H1 (cell line): ENCODE measurements at regions not wholly inside any gene's neighbourhood (a gene's known extent, or its start where the extent isn't known, plus 50 kb on each side); places are given as distances from the start of the nearest gene placed in this dataset.

Experiments
- CTCF ChIA-PET: fragments of 300-600 bp; sonication (Branson Sonifier 250); formaldehyde crosslinking; loops from one replicate; lab custom pipeline; 2021; ENCODE audit not compliant: partially characterized antibody; lab: Charles Lee
- POLR2A ChIA-PET: fragments of 300-600 bp; sonication (Branson Sonifier 250); formaldehyde crosslinking; loops from one replicate; lab custom pipeline; 2021; ENCODE audit warnings: inconsistent platforms; ENCODE audit not compliant: partially characterized antibody; lab: Charles Lee
- DNase-seq, 2 experiments: peaks; one replicate each; pipeline versions ENCODE4 v3.0.0 to v3.0.0-alpha.2; 2010 to 2022; ENCODE audit warnings: low spot score in 2 of 2, low read depth in 1 of 2, mixed read lengths in 1 of 2
- FAIRE-seq: peaks from 2 replicates; lab custom pipeline; 2011; peaks lifted over from hg19 to GRCh38; lab: Jason Lieb, UNC
- H2AFZ ChIP-seq: 2 replicates; pipeline ENCODE4 v1.8.1; 2012; ENCODE audit warnings: low read length, inconsistent platforms
- H2AK5ac ChIP-seq: 2 replicates; pipeline ENCODE4 v1.6.1; 2013; ENCODE audit warnings: low read depth, low read length
- H2BK120ac ChIP-seq: replicated peaks from 2 replicates; pipeline ENCODE3; 2013; ENCODE audit warnings: low read depth, low read length, inconsistent platforms
- H2BK12ac ChIP-seq: 2 replicates; pipeline ENCODE4 v1.6.1; 2013; ENCODE audit warnings: low read depth, low read length
- H2BK15ac ChIP-seq: 2 replicates; pipeline ENCODE4 v1.6.1; 2013; ENCODE audit warnings: low read length
- H2BK20ac ChIP-seq: 2 replicates; pipeline ENCODE4 v1.6.1; 2013; ENCODE audit warnings: low read length
- H2BK5ac ChIP-seq: 2 replicates; pipeline ENCODE4 v1.6.1; 2013; ENCODE audit warnings: low read depth, low read length
- H3K14ac ChIP-seq: 2 replicates; pipeline ENCODE4 v1.6.1; 2013; ENCODE audit warnings: inconsistent platforms; ENCODE audit not compliant: insufficient read length
- H3K18ac ChIP-seq: 2 replicates; pipeline ENCODE4 v1.6.1; 2013; ENCODE audit warnings: low read length; ENCODE audit errors: extremely low read depth
- H3K23ac ChIP-seq: 2 replicates; pipeline ENCODE4 v1.6.1; 2013; ENCODE audit warnings: inconsistent platforms; ENCODE audit not compliant: insufficient read length
- H3K23me2 ChIP-seq: 2 replicates; pipeline ENCODE4 v1.6.1; 2013; ENCODE audit warnings: low read depth, low read length
- H3K27ac ChIP-seq: 2 replicates; pipeline ENCODE4 v1.6.1; 2011; ENCODE audit warnings: low read depth, low read length, inconsistent platforms
- H3K27me3 ChIP-seq, 4 experiments: replicated peaks in 1 of 4; 1 replicate in 1 of 4; 2 replicates in 3 of 4; pipeline versions ENCODE4 v1.6.1 to v1.8.1; 2011 to 2013; ENCODE audit warnings: low read length in 3 of 4, mild to moderate bottlenecking in 3 of 4, inconsistent platforms in 2 of 4, mixed read lengths in 2 of 4, moderate library complexity in 1 of 4; ENCODE audit not compliant: control insufficient read depth in 3 of 4, insufficient read depth in 3 of 4; ENCODE audit errors: extremely low read depth in 1 of 4
- H3K36me3 ChIP-seq, 4 experiments: 2 replicates each; pipeline versions ENCODE4 v1.6.1 to v1.8.1; 2011 to 2013; ENCODE audit warnings: mild to moderate bottlenecking in 4 of 4, low read length in 3 of 4, moderate library complexity in 2 of 4, control low read depth in 1 of 4, inconsistent platforms in 1 of 4; ENCODE audit not compliant: insufficient read depth in 4 of 4, control insufficient read depth in 2 of 4
- H3K4ac ChIP-seq: replicated peaks from 2 replicates; pipeline ENCODE3; 2013; ENCODE audit warnings: low read length, low read depth, mixed read lengths, inconsistent platforms; ENCODE audit not compliant: insufficient read length
- H3K4me1 ChIP-seq, 4 experiments: replicated peaks in 1 of 4; 1 replicate in 1 of 4; 2 replicates in 3 of 4; pipeline versions ENCODE4 v1.6.1 to v1.8.1; 2011 to 2013; ENCODE audit warnings: low read length in 3 of 4, inconsistent platforms in 2 of 4, mixed read lengths in 1 of 4; ENCODE audit not compliant: insufficient read depth in 4 of 4, control insufficient read depth in 3 of 4
- H3K4me2 ChIP-seq, 2 experiments: 2 replicates each; pipeline versions ENCODE4 v1.6.1 to v1.8.1; 2011 to 2013; ENCODE audit warnings: low read depth in 2 of 2, low read length in 2 of 2, control low read depth in 1 of 2, inconsistent platforms in 1 of 2, mild to moderate bottlenecking in 1 of 2; ENCODE audit not compliant: insufficient read depth in 1 of 2
- H3K4me3 ChIP-seq, 4 experiments: fragments of 200-600, 300-600 bp in 1 of 4; sonication (generic), shearing (Covaris generic), sonication (Bioruptor Twin) in 1 of 4; 2 replicates each; pipeline versions ENCODE4 v1.5.1 to v1.8.1; 2011 to 2016; ENCODE audit warnings: low read length in 4 of 4, low read depth in 3 of 4, control low read depth in 2 of 4, inconsistent platforms in 2 of 4, mild to moderate bottlenecking in 2 of 4, mixed read lengths in 1 of 4, moderate library complexity in 1 of 4; ENCODE audit not compliant: insufficient read depth in 2 of 4; ENCODE audit errors: extremely low read depth in 1 of 4
- H3K56ac ChIP-seq: replicated peaks from 2 replicates; pipeline ENCODE3; 2013; ENCODE audit warnings: low read depth, mild to moderate bottlenecking, mixed read lengths, low read length, inconsistent platforms; ENCODE audit not compliant: insufficient read length
- H3K79me1 ChIP-seq: 2 replicates; pipeline ENCODE4 v1.6.1; 2013; ENCODE audit warnings: low read depth, low read length, control low read depth
- H3K79me2 ChIP-seq, 2 experiments: 2 replicates each; pipeline versions ENCODE4 v1.6.1 to v1.8.1; 2012 to 2013; ENCODE audit warnings: low read length in 2 of 2, mild to moderate bottlenecking in 2 of 2, inconsistent platforms in 1 of 2; ENCODE audit not compliant: insufficient read depth in 2 of 2, control insufficient read depth in 1 of 2
- H3K9ac ChIP-seq, 4 experiments: replicated peaks in 1 of 4; 1 replicate in 1 of 4; 2 replicates in 3 of 4; pipeline versions ENCODE4 v1.6.1 to v1.8.1; 2011 to 2013; ENCODE audit warnings: low read depth in 3 of 4, low read length in 3 of 4, control low read depth in 2 of 4, mild to moderate bottlenecking in 2 of 4, moderate library complexity in 2 of 4, inconsistent platforms in 1 of 4; ENCODE audit errors: extremely low read depth in 1 of 4
- H3K9me3 ChIP-seq, 2 experiments: 2 replicates each; pipeline versions ENCODE4 v1.6.1 to v1.8.1; 2012 to 2013; ENCODE audit warnings: mild to moderate bottlenecking in 2 of 2, moderate library complexity in 2 of 2, control low read depth in 1 of 2, inconsistent platforms in 1 of 2, low read depth in 1 of 2, low read length in 1 of 2, mixed read lengths in 1 of 2; ENCODE audit not compliant: insufficient read depth in 2 of 2
- H4K20me1 ChIP-seq, 2 experiments: replicated peaks in 1 of 2; 2 replicates each; pipeline versions ENCODE3 to v1.8.1; 2011 to 2013; ENCODE audit warnings: inconsistent platforms in 2 of 2, low read length in 2 of 2, mild to moderate bottlenecking in 1 of 2; ENCODE audit not compliant: insufficient read depth in 2 of 2, control insufficient read depth in 1 of 2
- H4K5ac ChIP-seq: 2 replicates; pipeline ENCODE4 v1.6.1; 2013; ENCODE audit warnings: low read length, low read depth, mixed read lengths, inconsistent platforms; ENCODE audit not compliant: insufficient read length
- H4K8ac ChIP-seq: 2 replicates; pipeline ENCODE4 v1.8.0; 2013; ENCODE audit warnings: mild to moderate bottlenecking, moderate library complexity, low read length, inconsistent platforms; ENCODE audit not compliant: insufficient read depth; ENCODE audit errors: extremely low read depth
- H4K91ac ChIP-seq: replicated peaks from 2 replicates; pipeline ENCODE3; 2013; ENCODE audit warnings: low read length, mixed read lengths, inconsistent platforms; ENCODE audit not compliant: insufficient read length
- ASH2L ChIP-seq: fragments of 200-600, 300-600 bp; sonication (generic); IDR thresholded peaks from one replicate; pipeline ENCODE4 v1.7.1; 2017; ENCODE audit warnings: low read length
- WGBS, 2 experiments: shearing (Covaris generic) in 1 of 2; methylation state at CpG; one replicate each; pipeline versions ENCODE4 v1.1.6 to v1.1.7; 2013 to 2015; ENCODE audit warnings: low lambda C conversion rate in 2 of 2, mixed read lengths in 2 of 2, inconsistent platforms in 1 of 2, low coverage in 1 of 2, missing lambda C conversion rate in 1 of 2; ENCODE audit not compliant: insufficient replicate concordance in 2 of 2, insufficient coverage in 1 of 2, insufficient read length in 1 of 2; ENCODE audit errors: extremely low coverage in 1 of 2, missing lambda C conversion rate in 1 of 2; 5-methylcytosine and 5-hydroxymethylcytosine counted together

DNA sequence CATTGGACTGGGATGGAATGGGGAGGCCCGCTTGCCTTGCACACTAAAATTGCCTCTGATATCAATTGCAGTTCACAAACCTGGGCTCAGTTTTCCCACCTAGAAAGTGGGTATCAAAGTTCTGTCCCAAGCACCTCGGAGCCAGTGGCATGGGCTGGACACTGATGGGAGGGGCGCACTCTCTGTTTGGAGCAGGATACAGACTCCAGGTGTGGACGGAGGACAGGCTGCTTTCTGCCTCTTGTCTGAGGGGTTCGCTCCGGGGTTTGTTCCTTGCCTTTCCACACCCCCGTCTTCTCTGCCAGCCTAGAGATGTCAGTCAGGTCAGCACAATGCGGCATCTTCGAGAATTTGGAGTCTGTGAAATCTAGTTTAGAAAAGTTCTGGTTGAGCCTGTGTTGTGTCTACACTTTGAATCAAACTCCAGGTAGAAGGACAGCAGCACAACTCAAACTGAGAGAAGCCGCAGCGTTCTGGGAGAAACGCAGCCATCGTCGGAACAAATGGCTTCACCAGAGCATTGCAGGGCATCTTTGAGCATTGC, 141.9 kb downstream of the TEX29 start:
- no peak overlapping the region for H3K27ac ChIP-seq
- DNase-seq, result peak in 1 of 2 experiments; percentile 41
- no peak overlapping the region for H3K4me3 ChIP-seq
- no peak overlapping the region for H4K91ac ChIP-seq
- no peaks in the 10 kb centered on the region for H3K79me2 ChIP-seq
- no peaks in the 10 kb centered on the region for H3K23me2 ChIP-seq
- H4K8ac ChIP-seq, result no peak overlapping the region
- H2BK15ac ChIP-seq, result no peak overlapping the region
- WGBS, 2 experiments, result 82% methylated on average over 14 of the region's 14 CpGs; no CpG with 5 or more reads in 1 of the 2 experiments
- POLR2A ChIA-PET, result no interaction called here
- H3K4me2 ChIP-seq, result no peak overlapping the region
- H2AFZ ChIP-seq, result no peak overlapping the region
- H2BK12ac ChIP-seq, result no peak overlapping the region
- no peaks in the 10 kb centered on the region for H4K20me1 ChIP-seq
- CTCF ChIA-PET, result interaction anchor here (0.9 to 4.5 kb wide), 2 partner anchors 12 to 43 kb away, joined by 4 to 18 read pairs; no protein-coding TSS in a partner anchor
- no peak overlapping the region for H3K14ac ChIP-seq
- no peak overlapping the region for H2AK5ac ChIP-seq
- H2BK5ac ChIP-seq, result no peak overlapping the region
- no peak overlapping the region for H2BK20ac ChIP-seq
- peaks cover 0 to 2% (median under 1%) of the 10 kb centered on the region in 4 experiments; a peak in 2 of 7 replicates for H3K4me1 ChIP-seq
- no peaks in the 10 kb centered on the region for H3K27me3 ChIP-seq
- no peak overlapping the region for H3K56ac ChIP-seq
- no peaks in the 10 kb centered on the region for H3K36me3 ChIP-seq
- no peak overlapping the region for H2BK120ac ChIP-seq
- no peak for FAIRE-seq
- no peak overlapping the region for H3K23ac ChIP-seq
- no peak overlapping the region for H3K18ac ChIP-seq
- TF ChIP-seq ASH2L, result no peak
- TF ChIP-seq, all 59 proteins: peak for 0
- Histone ChIP-seq H3K79me1 (no peaks in the 10 kb centered on the region), H3K9ac (no peak overlapping the region), H3K4ac (no peak overlapping the region), H3K9me3 (no peaks in the 10 kb centered on the region), H4K5ac (no peak overlapping the region)
